ENCODE measurements at regions not wholly inside any gene's neighbourhood (a gene's known extent, or its start where the extent isn't known, plus 50 kb on each side); places are given as distances from the start of the nearest gene placed in this dataset.
"Not testable (repeated sequence)": the region's sequence is repeated elsewhere in the genome, so short reads cannot be mapped to it uniquely, and the experiment has no call there.

- Mint-ChIP-seq H3K27ac (no peak overlapping the region), H3K4me3 (no peak overlapping the region), H3K27me3 (ENCODE audit: low read depth, poor library complexity) (no peaks in the 10 kb centered on the region), H3K9me3 (no peaks in the 10 kb centered on the region), H3K36me3 (ENCODE audit: low read depth) (no peaks in the 10 kb centered on the region), H3K4me1 (peaks cover 18% of the 10 kb centered on the region)
- DNase-seq = no peak
- no peak for TF ChIP-seq CTCF (IDR thresholded peaks at IDR 0.05)
Measured at GRCh38 chr12:72207486-72208409, 64.4 kb upstream of the TRHDE start.

GRCh38 chr12:72209086-72209485 lies 63.1 kb upstream of the TRHDE start:
- Mint-ChIP-seq H3K36me3 (ENCODE audit: low read depth) (no peaks in the 10 kb centered on the region), H3K9me3 (no peaks in the 10 kb centered on the region), H3K4me1 (peaks cover 18% of the 10 kb centered on the region), H3K27ac (no peak overlapping the region), H3K27me3 (ENCODE audit: low read depth, poor library complexity) (no peaks in the 10 kb centered on the region), H3K4me3 (no peak overlapping the region)
- no peak for TF ChIP-seq CTCF (IDR thresholded peaks at IDR 0.05)
- no peak for DNase-seq

- no peak for TF ChIP-seq CTCF (IDR thresholded peaks at IDR 0.05)
- Mint-ChIP-seq H3K36me3 (ENCODE audit: low read depth) (no peaks in the 10 kb centered on the region), H3K9me3 (no peaks in the 10 kb centered on the region), H3K27me3 (ENCODE audit: low read depth, poor library complexity) (peaks cover 5% of the 10 kb centered on the region), H3K27ac (no peak overlapping the region), H3K4me3 (no peak overlapping the region), H3K4me1 (no peaks in the 10 kb centered on the region)
- DNase-seq = no peak
Measured at GRCh38 chr12:72214163-72214562, 58.0 kb upstream of the TRHDE start.

GRCh38 chr12:72215287-72215686 lies 56.9 kb upstream of the TRHDE start:
- H3K4me3 Mint-ChIP-seq; H3K27ac Mint-ChIP-seq; H3K27me3 Mint-ChIP-seq (ENCODE audit: low read depth, poor library complexity); H3K36me3 Mint-ChIP-seq (ENCODE audit: low read depth); H3K4me1 Mint-ChIP-seq; H3K9me3 Mint-ChIP-seq; DNase-seq: not testable (repeated sequence)

GRCh38 chr12:72219937-72220336 lies 52.2 kb upstream of the TRHDE start:
- H3K27me3 Mint-ChIP-seq (ENCODE audit: low read depth, poor library complexity) = peaks cover 5% of the 10 kb centered on the region
- no peak for DNase-seq
- no peak overlapping the region for H3K27ac Mint-ChIP-seq
- no peaks in the 10 kb centered on the region for H3K36me3 Mint-ChIP-seq (ENCODE audit: low read depth)
- no peaks in the 10 kb centered on the region for H3K9me3 Mint-ChIP-seq
- no peak for TF ChIP-seq CTCF (IDR thresholded peaks at IDR 0.05)
- no peak overlapping the region for H3K4me3 Mint-ChIP-seq
- no peaks in the 10 kb centered on the region for H3K4me1 Mint-ChIP-seq
